SKM-1 treated with dmso at 0.1 percent for 144 hours (cell line): ENCODE measurements at regions not wholly inside any gene's neighbourhood (a gene's known extent, or its start where the extent isn't known, plus 50 kb on each side); places are given as distances from the start of the nearest gene placed in this dataset.

Source experiments
- DNase-seq: peaks from one replicate; lab custom pipeline; 2025; ENCODE audit not compliant: unreplicated experiment; lab: John Stamatoyannopoulos, UW

GRCh38 chr15:94677202-94677790 lies 445.9 kb downstream of the MCTP2 start:
- no peak for DNase-seq

GRCh38 chr15:94682171-94682570 lies 450.8 kb downstream of the MCTP2 start:
- DNase-seq, result no peak

GRCh38 chr15:94683902-94684301 lies 452.5 kb downstream of the MCTP2 start:
- DNase-seq, result no peak

GRCh38 chr15:94691169-94691568 lies 459.8 kb downstream of the MCTP2 start:
- DNase-seq, result no peak

DNA sequence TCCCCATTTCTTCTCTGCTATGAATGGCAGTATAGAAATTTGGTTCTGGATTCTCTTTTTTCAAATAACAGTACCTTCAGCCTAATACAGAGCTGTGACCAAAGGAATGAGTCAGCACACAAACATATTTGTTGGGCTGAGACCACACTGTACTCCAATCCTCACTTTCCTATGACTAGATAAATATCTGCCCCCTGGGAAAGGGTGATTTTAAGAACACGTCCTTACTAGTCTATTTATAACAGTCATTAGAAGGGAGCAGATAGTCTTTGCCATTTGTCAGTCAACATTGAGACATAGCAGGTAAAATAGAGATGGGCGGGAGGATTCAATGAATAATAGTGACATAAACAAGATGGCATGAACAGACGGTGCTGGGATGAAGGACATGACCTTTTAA lies 461.3 kb downstream of the MCTP2 start:
- no peak for DNase-seq

GRCh38 chr15:94700211-94700610 lies 468.9 kb downstream of the MCTP2 start:
- DNase-seq, result no peak

- no peak for DNase-seq
Measured at GRCh38 chr15:94701281-94701985, 470.1 kb downstream of the MCTP2 start.

- no peak for DNase-seq
Measured at GRCh38 chr15:94703596-94703995, 472.2 kb downstream of the MCTP2 start.

DNA sequence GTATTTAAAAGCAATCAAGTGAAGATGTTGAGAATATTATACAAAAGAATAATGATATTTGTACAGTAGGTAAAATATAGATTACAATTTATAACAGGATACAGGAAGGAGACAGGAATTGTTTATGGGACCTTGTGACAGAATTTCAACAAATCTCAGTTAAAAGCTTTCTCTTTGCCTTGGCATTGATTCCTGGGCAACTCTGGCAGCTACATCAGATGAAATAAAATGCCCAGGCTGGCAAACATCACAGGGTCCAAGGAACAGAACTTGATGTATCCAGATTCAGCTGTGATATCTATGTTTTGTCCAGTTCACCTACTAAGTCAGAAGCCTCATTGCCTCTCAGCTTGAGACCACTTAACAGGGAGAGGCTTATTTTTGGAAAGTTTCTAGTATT lies 473.1 kb downstream of the MCTP2 start:
- no peak for DNase-seq

- DNase-seq, result no peak
Measured at GRCh38 chr15:94704946-94705345, 473.6 kb downstream of the MCTP2 start.

DNA sequence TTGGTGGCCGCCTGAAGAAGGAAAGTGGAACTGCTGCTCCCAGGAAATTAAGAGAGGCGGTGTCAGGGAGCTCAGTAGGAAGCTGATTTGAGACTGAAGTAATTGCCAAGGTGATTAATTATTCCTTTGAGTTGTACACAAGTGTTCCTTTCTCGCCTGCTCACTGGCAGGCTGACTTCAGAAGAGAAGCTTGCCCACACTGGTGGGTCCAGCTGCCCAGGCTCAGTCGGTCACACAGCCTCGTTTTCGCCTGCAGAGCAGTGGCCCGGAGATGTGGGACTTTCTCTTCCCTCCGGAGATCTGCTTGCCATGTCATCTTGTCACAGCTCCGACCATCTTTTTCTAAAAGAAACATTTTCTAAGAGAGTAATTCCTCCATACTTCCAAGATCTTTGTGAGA lies 478.0 kb downstream of the MCTP2 start:
- no peak for DNase-seq

DNA sequence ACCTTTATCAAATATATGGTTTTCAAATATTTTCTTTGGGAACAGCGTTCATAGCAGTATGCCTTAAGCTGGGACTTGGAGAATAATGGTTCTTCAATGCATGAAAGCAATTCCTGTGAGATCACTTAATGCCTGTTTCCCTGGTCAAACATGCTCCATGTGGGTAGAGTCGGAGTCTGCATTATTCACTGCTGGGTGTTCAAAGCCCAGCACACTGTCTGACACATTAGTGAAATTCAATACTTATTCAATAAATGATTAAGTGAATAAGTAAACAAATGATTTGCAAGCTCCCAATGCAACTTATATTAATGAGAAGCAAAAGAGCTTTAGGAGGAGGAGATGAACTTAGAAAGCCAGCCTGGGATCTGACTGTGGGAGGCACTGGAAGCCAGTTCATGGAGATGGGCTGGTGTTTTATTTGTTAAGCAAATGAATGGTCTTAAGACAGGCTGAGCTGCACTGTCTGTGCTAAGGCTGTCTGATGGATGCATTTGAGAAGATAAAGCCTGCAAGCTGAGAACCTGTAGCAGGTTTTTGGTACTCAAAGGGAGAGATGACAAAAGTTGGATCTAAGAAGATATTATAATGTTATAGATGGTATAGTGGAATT lies 490.8 kb downstream of the MCTP2 start:
- no peak for DNase-seq

DNA sequence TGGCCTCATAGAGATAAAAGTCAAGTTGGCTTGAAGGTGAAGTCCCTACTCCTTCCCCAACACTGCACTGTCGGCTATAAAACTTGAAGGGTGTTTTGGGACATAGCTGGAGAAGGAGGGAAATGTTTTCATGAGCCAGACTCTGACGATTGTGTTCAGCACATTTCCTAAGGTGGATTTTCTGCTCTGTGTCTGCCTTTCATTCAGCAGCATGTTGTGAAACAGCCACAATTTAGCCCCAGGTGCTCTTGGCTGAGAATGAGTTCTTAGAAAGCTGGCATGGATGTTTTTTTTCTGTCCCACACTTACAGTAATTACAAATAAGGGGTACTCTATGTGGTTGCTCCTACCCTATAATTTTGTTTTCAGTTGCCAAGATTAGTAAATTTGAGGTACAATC lies 492.4 kb downstream of the MCTP2 start:
- DNase-seq, result no peak

DNA sequence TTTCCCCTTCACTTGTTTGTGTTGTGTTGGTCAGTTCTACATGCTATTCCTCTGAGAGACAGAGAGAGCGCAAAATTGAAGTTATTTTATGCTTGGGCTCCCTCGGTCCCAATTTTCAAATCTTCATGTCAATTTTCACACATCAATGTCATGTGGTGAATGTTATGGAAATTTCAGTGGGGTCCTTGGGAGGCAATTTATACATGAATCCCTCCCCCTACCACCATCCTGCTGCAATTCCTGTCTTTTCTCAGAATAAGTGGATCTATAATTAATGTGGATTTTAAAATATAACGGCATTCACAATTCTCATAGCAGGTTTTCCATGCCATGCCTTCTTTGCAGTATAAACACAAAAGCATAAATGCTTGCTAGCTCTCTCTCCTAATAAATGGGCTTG lies 499.9 kb downstream of the MCTP2 start:
- DNase-seq, result no peak

DNA sequence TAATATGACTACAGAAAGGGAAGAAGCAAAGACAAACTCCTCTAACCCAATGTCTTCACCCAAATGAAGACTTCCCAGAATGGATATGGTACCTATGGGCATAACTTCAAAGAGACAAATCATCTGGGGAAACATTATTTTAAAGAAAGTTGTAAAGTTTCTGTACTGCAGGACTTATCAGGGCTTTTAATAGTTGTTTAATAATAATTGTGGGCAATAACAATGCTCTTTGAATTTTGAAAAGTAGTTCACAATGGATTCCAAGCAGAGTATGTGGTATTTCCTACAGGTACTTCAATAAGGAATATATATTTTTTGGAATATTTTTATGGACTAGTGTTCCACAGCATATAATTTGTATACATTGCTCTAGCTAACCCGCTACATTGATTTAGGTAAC lies 503.1 kb downstream of the MCTP2 start:
- no peak for DNase-seq

DNA sequence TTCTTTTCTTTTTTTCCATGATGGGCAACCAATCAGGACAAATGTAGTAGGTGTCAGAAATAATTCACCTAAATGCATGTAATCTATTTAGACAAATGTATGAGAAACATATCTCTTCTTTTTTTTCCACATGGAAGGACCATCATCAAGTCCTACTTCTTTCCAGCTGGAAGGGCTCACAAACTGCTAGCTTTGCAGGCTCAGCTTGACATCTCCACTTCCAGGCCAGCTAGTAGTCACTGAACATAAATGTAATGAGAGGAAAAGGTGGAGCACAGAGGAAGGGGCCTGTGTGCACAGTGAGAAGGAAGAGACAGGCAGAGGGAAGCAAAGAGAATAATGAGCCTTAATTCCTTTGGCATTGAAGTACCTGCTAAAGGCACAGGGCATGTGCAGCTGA lies 504.9 kb downstream of the MCTP2 start:
- DNase-seq, result no peak

- no peak for DNase-seq
Measured at GRCh38 chr15:94739639-94740038, 508.3 kb downstream of the MCTP2 start.

- no peak for DNase-seq
Measured at GRCh38 chr15:94740469-94740868, 509.1 kb downstream of the MCTP2 start.

GRCh38 chr15:94743668-94744067 lies 512.3 kb downstream of the MCTP2 start:
- DNase-seq, result no peak

DNA sequence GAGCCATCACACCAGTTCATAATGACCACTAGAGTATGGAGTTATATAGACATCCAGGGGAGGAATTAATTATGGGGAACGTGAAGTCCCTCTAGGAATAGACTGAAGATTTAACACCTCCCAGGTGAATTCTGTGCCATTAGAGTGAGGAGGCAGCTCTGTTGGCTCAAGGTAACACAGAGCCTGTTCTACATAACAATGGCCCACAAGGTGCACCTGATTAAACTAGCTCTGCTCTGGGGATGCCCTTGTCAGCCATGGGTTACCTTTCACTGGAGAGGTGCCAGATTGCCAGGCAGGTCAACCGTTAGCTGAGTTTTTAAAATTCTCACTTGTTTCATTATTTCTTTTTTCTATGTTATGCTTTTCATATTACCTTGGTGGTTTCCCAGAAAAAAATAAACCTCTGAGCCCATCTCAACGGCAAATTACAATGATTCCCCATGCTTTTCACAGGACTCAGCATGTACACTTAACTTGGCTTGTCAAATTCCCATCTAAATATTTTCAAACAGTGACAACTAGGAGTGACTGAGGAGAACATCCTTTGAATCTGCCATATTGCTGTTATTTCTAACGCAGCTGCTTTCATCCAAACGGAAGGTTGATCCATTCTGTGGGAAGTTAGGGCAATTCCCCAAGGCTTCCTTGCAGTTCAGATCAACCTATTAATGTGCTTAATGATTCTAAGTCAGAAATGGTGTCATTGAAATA lies 512.9 kb downstream of the MCTP2 start:
- no peak for DNase-seq

GRCh38 chr15:94745371-94745770 lies 514.0 kb downstream of the MCTP2 start:
- DNase-seq, result no peak

GRCh38 chr15:94747510-94747909 lies 516.1 kb downstream of the MCTP2 start:
- no peak for DNase-seq
